Stimulated activated memory B cell treated with anti-CD40 and anti-IgM and Interleukin-4, amounts not matched to agents 10 μg/mL and 1 μg/mL and 100 μg/mL, for 72 hours (primary cell): ENCODE measurements at regions not wholly inside any gene's neighbourhood (a gene's known extent, or its start where the extent isn't known, plus 50 kb on each side); places are given as distances from the start of the nearest gene placed in this dataset.

Experiments used
- ATAC-seq: fragments of 150-1000 bp; cut with Tn5 transposase; 2 replicates; pipeline ENCODE4 v1.10.0; 2021
- H3K27ac Mint-ChIP-seq: one replicate; pipeline ENCODE4 v1.8.0; 2022; ENCODE audit warnings: mild to moderate bottlenecking, mixed read lengths
- H3K27me3 Mint-ChIP-seq: one replicate; pipeline ENCODE4 v1.8.0; 2022; ENCODE audit warnings: mixed read lengths
- H3K36me3 Mint-ChIP-seq: one replicate; pipeline ENCODE4 v1.8.0; 2022; ENCODE audit warnings: mixed read lengths
- H3K4me1 Mint-ChIP-seq: one replicate; pipeline ENCODE4 v1.8.0; 2022; ENCODE audit warnings: mixed read lengths
- H3K4me3 Mint-ChIP-seq: one replicate; pipeline ENCODE4 v1.8.0; 2022; ENCODE audit warnings: mild to moderate bottlenecking, moderate library complexity, mixed read lengths
- H3K9me3 Mint-ChIP-seq: one replicate; pipeline ENCODE4 v1.8.0; 2022; ENCODE audit warnings: mixed read lengths

DNA sequence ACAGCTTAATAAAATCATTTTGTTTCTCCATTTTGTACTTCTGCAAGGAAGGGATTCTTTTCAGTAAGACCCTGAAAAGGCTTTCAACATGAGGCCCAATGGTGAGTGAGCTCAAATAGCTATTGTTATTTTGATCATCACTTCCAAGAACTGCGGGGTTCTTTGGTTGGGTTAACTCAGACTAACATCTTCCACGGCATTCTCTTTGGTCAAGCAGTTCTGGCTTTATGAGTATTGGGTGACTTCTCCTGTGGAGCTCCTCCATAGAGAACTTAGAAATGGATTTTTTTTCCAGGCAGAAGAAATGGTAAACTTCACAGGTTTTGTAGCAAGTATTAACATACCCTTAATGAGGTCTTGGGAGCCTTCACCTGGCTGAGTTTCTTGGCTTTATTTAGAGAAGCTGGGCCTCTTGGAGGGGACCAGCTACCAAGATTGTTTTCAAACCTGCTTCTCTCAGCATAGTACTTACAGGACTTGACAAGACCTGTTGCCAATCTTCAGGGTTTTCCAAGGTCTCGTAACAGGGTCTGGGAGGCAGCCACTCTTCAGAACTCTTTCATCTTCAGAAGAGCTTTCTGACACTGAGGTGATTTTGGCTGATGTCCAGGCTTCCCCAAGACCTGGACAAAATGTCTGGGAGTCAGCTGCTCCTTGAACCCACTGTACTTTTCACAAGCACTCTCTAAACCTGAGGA lies 353.2 kb upstream of the ETAA1 start:
- no peak for ATAC-seq
- Mint-ChIP-seq H3K9me3 (no peaks in the 10 kb centered on the region), H3K27ac (no peak overlapping the region), H3K4me3 (no peak overlapping the region), H3K4me1 (no peaks in the 10 kb centered on the region), H3K27me3 (no peaks in the 10 kb centered on the region), H3K36me3 (no peaks in the 10 kb centered on the region)

DNA sequence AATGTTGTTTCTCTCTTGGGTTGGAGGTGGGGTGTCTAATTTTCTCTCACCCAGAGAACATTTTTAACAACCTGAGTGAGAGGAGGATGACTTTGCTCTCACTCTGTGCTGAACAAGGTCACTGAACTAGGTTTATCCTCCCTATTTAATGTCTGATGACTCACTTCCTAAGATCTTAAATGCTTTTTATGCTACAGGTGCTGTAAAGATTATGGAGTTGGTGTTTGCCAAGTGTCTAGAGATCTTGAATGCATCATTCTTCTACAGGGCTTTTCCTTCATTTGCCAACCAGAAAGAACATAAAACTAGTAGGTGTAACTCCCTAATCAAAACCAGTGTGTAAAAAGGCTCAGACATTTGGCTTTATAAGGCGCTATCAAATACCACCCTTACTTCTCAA lies 350.5 kb upstream of the ETAA1 start:
- no peak overlapping the region for H3K27ac Mint-ChIP-seq
- H3K9me3 Mint-ChIP-seq = peaks cover 4% of the 10 kb centered on the region
- H3K4me1 Mint-ChIP-seq = no peaks in the 10 kb centered on the region
- H3K4me3 Mint-ChIP-seq = no peak overlapping the region
- H3K27me3 Mint-ChIP-seq = no peaks in the 10 kb centered on the region
- H3K36me3 Mint-ChIP-seq = no peaks in the 10 kb centered on the region
- no peak for ATAC-seq

DNA sequence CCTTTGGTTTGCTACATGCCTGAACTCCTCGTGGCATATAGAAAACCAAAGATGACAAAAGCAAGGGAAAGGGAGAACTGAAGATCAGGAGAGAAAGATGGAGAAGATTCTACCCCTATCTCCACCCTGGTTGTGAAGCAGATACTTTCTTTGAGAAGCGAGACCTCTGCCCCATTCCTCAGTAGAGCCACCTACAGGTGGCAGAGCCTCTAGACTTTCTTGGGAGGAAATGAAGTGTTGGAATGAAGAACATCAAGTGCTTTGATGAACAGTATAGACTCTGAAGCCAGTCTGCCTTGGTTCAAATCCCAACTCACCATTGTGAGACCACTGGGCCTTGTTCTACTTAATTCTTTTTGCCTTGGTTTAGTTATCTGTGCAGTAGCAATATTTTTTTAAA lies 348.8 kb upstream of the ETAA1 start:
- H3K4me3 Mint-ChIP-seq = no peak overlapping the region
- H3K4me1 Mint-ChIP-seq = no peaks in the 10 kb centered on the region
- no peak for ATAC-seq
- H3K9me3 Mint-ChIP-seq = peaks cover 6% of the 10 kb centered on the region
- H3K27me3 Mint-ChIP-seq = no peaks in the 10 kb centered on the region
- no peaks in the 10 kb centered on the region for H3K36me3 Mint-ChIP-seq
- no peak overlapping the region for H3K27ac Mint-ChIP-seq

DNA sequence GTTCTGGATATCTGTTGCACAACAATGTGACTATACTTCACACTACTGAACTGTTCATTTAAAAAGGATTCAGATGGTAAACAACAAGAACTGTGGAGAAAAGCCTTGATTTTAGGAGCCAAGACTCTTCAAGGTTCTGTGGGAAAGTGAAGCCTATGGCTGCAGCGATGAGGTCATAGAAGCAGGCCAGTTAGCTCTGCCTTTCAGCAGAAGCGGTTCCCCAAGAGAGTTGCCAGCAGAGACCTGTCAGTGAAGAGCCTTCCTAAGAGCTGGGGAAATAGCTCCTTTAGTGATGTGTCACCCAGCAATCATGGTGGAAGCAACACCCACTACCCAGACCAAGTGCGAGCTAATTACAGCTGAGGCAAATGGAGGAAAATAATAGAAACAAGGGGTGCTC lies 346.5 kb upstream of the ETAA1 start:
- Mint-ChIP-seq H3K36me3 (no peaks in the 10 kb centered on the region), H3K27me3 (no peaks in the 10 kb centered on the region), H3K27ac (no peak overlapping the region), H3K4me1 (no peaks in the 10 kb centered on the region), H3K9me3 (peaks cover 6% of the 10 kb centered on the region), H3K4me3 (no peak overlapping the region)
- ATAC-seq = no peak

DNA sequence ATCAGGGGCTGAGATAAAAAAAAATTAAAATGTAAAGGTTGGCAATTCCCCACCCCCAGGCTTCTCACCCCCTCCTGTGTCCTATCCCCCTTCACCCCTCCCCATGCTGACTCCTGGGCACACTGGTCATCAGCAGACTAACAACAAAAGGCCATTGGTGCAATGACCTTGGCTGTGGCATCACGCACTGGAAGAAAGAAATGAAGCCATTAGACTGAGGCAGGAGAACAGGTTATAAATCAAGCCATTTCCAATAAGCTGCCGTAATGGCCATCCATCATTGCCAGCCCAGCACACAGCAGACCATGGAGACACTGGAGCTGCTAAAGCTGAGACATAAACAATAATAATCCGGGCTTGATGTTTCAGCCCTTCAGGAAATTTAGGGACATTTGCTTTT lies 342.4 kb upstream of the ETAA1 start:
- no peaks in the 10 kb centered on the region for H3K36me3 Mint-ChIP-seq

DNA sequence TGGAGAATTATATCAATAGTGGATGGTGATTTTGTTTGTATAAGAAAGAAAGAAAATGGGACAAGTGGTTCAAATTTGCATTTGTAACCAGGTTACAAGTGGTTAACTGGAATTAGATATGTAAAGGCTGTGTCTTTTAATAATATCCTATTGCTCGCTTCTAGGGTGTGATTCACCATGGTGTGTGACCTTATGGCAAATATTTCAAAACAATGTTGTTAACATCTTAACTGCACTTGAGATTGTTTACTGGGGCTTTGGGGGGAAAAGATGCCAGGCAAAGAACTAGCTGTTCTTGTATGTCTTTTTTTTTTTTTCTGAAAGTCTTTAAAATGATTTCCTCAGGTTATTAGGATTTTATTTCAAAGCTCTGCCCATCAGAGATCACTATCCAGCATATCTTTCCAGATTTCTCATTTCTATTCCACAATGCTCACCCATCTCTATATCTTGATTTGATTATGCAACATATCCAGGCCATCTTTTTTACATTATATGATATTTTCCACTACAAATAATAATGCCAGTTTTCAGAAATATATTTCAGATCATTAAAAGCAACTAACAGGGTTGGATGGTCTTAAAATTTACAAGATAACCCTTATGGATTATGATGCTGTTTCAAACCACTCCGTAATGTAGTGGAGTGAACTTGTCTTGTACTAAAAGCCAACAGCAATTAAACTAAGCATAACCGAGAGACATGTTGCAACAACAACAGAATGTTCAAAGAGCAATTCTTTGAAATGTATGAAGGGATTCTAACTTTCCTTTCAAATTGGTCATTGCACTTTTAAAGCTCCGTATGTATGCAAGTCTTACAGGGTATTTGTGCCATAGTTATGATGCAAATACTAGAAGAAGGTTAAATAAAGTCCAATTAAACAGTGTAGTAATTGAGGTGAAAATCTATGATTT lies 341.5 kb upstream of the ETAA1 start:
- H3K4me3 Mint-ChIP-seq = no peak overlapping the region
- H3K4me1 Mint-ChIP-seq = no peaks in the 10 kb centered on the region
- peaks cover 3% of the 10 kb centered on the region for H3K9me3 Mint-ChIP-seq
- no peaks in the 10 kb centered on the region for H3K36me3 Mint-ChIP-seq
- no peak overlapping the region for H3K27ac Mint-ChIP-seq
- H3K27me3 Mint-ChIP-seq = no peaks in the 10 kb centered on the region
- no peak for ATAC-seq

More for the DNA sequence above, 342.4 kb upstream of the ETAA1 start:
- H3K4me1 Mint-ChIP-seq = no peaks in the 10 kb centered on the region
- H3K4me3 Mint-ChIP-seq = no peak overlapping the region
- H3K27me3 Mint-ChIP-seq = no peaks in the 10 kb centered on the region
- ATAC-seq = no peak
- peaks cover 3% of the 10 kb centered on the region for H3K9me3 Mint-ChIP-seq
- H3K27ac Mint-ChIP-seq = no peak overlapping the region

DNA sequence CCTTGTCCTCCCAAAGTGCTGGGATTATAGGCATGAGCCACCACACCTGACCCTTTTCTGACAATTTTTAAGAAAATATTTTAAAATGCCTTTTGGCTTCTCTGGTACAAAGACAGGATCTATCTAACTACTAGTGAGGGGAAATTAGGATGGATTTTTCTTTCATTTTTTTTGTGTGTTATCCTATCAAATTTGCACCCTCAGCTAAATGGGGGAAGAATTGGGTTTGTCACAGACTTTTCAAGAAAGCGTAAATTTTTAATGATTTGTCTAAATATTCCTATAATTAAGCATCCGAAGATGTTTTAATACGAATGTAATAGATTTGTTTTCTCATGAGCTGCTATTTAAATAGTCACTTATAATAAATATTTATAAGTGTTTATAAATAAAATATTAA lies 340.0 kb upstream of the ETAA1 start:
- Mint-ChIP-seq H3K27me3 (no peaks in the 10 kb centered on the region), H3K9me3 (peaks cover 2% of the 10 kb centered on the region), H3K4me3 (no peak overlapping the region), H3K4me1 (no peaks in the 10 kb centered on the region), H3K27ac (no peak overlapping the region), H3K36me3 (no peaks in the 10 kb centered on the region)
- no peak for ATAC-seq

DNA sequence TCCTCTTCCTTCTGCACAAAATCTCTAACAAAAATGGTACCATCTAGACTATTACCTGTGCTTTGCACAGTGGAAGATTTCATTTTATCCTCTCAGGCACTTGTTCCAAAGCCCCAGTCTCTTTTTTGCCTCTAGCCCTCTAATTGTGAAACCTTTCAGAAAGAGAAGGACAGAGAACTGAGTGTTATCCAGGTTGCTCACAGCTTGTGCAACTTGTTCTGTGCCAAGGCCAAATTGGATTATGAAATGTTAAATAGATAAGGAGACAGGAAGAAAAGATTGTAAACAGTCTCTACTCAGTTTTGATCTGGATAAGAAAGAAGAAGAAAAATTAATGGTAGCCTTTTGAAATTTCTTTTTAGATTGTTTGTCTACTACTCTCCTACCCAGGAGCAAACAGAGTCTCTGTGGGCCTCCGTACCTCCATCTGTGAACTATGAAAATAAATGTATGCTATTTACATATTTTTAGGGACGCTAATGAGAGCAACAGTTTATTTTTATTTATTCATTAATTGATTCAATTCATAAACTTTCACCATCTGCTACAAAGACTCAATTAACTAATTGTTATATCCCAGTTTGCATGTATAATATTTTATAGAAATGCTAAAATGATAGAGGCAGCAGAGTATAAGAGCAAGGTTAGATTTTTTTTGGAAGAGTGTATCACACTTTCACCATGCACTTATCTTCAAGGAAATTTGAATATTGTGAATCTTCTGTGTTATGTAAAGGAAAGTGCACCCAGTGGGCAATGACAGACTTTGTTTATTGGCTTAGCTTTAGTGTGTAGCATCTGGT lies 339.0 kb upstream of the ETAA1 start:
- no peaks in the 10 kb centered on the region for H3K4me1 Mint-ChIP-seq
- H3K27me3 Mint-ChIP-seq = no peaks in the 10 kb centered on the region
- H3K4me3 Mint-ChIP-seq = no peak overlapping the region
- ATAC-seq = no peak
- peaks cover 2% of the 10 kb centered on the region for H3K9me3 Mint-ChIP-seq
- H3K27ac Mint-ChIP-seq = no peak overlapping the region
- no peaks in the 10 kb centered on the region for H3K36me3 Mint-ChIP-seq

DNA sequence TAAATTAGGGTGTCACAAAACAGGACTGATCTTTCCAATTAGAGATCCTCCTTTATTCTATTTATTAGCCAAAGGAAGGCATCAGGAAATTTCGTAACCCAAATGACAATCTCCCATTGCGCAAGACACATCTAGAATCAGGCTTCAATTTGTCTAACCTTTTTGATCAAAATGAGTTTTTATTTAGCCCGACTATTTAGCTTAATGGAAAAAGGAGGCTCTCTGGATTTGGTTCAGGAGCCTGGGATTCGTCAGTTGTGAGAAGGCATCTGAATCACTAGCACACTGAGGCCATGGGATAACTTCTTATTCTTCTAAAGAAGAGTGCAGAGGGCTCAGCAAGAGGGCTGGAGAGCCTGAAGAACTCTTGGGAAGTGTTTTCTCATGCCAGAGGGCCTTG lies 332.1 kb upstream of the ETAA1 start:
- Mint-ChIP-seq H3K4me3 (no peak overlapping the region), H3K9me3 (peaks cover 2% of the 10 kb centered on the region), H3K36me3 (no peaks in the 10 kb centered on the region), H3K27ac (no peak overlapping the region), H3K27me3 (no peaks in the 10 kb centered on the region), H3K4me1 (no peaks in the 10 kb centered on the region)
- ATAC-seq = no peak

DNA sequence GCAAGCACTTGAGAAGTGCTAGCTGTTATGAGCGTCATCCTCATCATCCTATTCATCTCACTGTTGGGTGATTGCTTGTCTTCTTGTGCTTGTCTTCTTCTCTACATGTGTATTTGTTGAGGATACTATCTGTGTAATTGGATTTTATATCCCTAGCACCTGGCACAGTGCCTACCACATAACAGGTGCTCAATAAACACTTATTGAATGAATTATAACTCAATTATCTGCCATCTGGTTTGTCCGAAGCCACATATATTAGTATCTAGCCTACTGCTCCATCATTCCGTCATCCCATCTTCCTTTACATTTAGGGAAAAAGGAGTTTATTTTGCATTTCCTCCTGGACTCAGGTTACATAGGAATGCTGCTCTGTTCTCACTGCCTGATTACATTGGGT lies 330.4 kb upstream of the ETAA1 start:
- H3K27me3 Mint-ChIP-seq = no peaks in the 10 kb centered on the region
- no peak overlapping the region for H3K4me3 Mint-ChIP-seq
- ATAC-seq = no peak
- no peaks in the 10 kb centered on the region for H3K36me3 Mint-ChIP-seq
- no peaks in the 10 kb centered on the region for H3K4me1 Mint-ChIP-seq
- H3K27ac Mint-ChIP-seq = no peak overlapping the region
- peaks cover 1% of the 10 kb centered on the region for H3K9me3 Mint-ChIP-seq

DNA sequence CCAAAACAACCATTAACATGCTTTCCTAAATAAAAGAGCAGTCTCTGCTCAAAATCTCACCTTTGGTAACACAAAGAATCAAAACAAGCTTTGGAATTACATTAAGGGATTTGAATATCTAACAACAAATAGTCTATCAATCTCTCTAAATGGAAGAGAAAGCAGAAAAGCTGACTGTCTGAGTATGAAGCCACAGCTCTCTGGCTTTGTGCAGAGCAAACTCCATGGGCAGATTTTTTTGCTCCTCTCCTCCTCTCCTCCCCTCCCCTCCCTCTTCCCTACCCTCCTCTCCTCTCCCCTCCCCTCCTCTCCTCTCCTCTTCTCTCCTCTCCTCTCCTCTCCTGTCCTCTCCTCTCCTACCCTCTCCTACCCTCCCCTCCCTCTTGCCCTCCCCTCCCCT lies 329.5 kb upstream of the ETAA1 start:
- Mint-ChIP-seq H3K36me3 (no peaks in the 10 kb centered on the region), H3K9me3 (no peaks in the 10 kb centered on the region), H3K4me3 (no peak overlapping the region), H3K4me1 (no peaks in the 10 kb centered on the region), H3K27me3 (no peaks in the 10 kb centered on the region), H3K27ac (no peak overlapping the region)
- ATAC-seq = no peak

DNA sequence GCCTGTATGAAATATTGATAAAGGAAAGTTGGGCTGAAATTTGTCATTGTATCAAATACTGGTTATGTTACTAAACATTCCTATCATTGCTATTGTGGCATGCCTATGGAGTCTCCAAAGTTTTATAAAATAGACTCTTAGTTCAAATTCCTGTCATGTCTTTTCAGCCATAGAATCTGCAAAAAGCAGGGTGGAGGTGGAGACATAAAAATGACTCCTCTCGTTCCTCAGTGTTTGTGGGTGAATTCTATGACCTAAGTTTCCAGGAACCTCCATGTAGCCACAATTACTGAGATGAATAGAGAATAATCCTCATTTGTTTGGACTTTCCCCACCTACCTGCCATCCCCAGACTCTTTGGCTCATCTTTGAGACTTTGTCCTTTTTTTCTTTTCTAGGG lies 326.3 kb upstream of the ETAA1 start:
- Mint-ChIP-seq H3K36me3 (no peaks in the 10 kb centered on the region), H3K9me3 (peaks cover 3% of the 10 kb centered on the region), H3K27ac (no peak overlapping the region), H3K27me3 (no peaks in the 10 kb centered on the region), H3K4me3 (no peak overlapping the region), H3K4me1 (no peaks in the 10 kb centered on the region)
- no peak for ATAC-seq

DNA sequence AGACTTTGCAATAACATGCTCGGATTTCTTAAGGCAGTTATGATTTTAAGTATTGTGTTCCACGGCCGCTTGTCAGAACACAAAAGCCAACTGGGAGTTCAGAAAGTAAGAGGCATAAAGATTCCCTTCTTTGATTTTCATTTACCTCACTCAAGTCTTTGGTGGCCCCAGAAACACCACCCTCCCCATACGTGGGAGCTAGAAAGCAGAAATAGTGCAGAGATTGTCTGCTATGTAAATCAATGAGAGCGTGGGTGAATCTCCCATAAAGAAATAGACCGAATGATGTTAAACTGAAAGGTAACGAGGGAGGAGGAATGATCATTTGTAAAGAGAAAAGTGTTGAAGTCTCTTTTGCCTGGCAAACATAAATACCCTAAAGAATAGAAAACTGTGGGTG lies 322.1 kb upstream of the ETAA1 start:
- no peak overlapping the region for H3K4me3 Mint-ChIP-seq
- H3K36me3 Mint-ChIP-seq = no peaks in the 10 kb centered on the region
- ATAC-seq = no peak
- no peaks in the 10 kb centered on the region for H3K27me3 Mint-ChIP-seq
- H3K9me3 Mint-ChIP-seq = peaks cover 3% of the 10 kb centered on the region
- no peak overlapping the region for H3K27ac Mint-ChIP-seq
- H3K4me1 Mint-ChIP-seq = no peaks in the 10 kb centered on the region

DNA sequence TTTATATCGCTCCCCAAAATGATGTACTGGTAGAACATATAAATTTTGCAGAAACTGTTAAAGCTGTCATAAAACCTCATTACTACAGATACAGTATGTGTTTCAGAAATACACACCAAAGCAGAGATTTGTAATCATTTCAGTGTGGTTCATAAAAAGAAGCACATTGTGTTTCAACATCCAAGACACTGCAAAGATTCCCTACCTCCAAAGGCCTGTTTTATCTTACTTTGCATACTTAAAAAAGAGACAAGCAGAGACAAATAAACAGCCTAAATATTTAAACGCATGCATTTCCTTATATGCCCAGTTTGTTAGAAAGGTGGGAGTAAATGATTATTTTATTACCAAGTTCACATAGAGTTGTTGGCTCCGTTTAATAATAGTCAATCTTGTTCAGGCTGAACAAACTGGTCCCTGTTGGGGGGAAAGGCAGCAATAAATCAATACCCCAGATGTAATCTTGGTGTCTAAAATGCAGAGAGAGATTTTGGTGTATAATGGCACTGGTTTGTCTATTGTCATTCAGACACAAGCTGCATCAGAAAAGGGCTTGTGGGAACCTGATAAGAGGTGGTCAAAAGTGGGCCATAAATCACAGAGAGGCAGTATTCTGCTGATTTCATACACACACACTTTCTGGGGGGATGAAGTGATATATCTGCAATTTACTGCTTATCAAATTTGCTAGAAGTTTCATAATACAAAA lies 321.4 kb upstream of the ETAA1 start:
- ATAC-seq = no peak
- H3K4me1 Mint-ChIP-seq = no peaks in the 10 kb centered on the region
- no peaks in the 10 kb centered on the region for H3K27me3 Mint-ChIP-seq
- H3K9me3 Mint-ChIP-seq = peaks cover 3% of the 10 kb centered on the region
- H3K27ac Mint-ChIP-seq = no peak overlapping the region
- H3K36me3 Mint-ChIP-seq = no peaks in the 10 kb centered on the region
- H3K4me3 Mint-ChIP-seq = no peak overlapping the region

DNA sequence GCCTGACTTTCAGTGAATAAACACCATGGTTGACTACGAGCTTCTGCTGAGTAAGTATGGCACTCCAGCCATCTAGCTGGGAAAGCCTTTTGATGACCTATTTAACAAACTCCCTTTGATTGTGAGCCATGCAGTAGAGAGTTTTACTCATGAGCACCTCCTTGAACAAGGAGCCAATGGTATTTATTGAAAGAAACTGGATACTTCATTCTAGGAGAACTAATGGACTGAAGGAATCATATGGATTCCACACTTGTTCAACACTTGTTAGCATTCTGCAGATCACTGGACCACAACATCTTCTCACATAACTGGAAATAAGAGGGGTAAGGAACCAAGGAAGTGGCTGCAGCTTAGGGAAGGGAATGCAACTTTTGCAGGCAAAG lies 320.9 kb upstream of the ETAA1 start:
- Mint-ChIP-seq H3K27me3 (no peaks in the 10 kb centered on the region), H3K4me1 (no peaks in the 10 kb centered on the region), H3K9me3 (peaks cover 7% of the 10 kb centered on the region), H3K4me3 (no peak overlapping the region), H3K36me3 (no peaks in the 10 kb centered on the region), H3K27ac (no peak overlapping the region)
- ATAC-seq = no peak
